ENCODE measurements at regions not wholly inside any gene's neighbourhood (a gene's known extent, or its start where the extent isn't known, plus 50 kb on each side); places are given as distances from the start of the nearest gene placed in this dataset.

GRCh38 chr1:90834354-90834885 lies 117.3 kb upstream of the BARHL2 start:
- H2AK5ac ChIP-seq (ENCODE audit: low read length): no peak overlapping the region
- H4K8ac ChIP-seq (ENCODE audit: low read depth, low read length): no peak overlapping the region
- peak; percentile 67 for DNase-seq
- H3K27ac ChIP-seq (ENCODE audit: low read depth, low read length): peak overlapping the region; percentile 3
- H3K36me3 ChIP-seq (ENCODE audit: control insufficient read depth, insufficient read depth, low read length): no peaks in the 10 kb centered on the region
- H3K79me2 ChIP-seq (ENCODE audit: control insufficient read depth, insufficient read depth, low read length): no peaks in the 10 kb centered on the region
- WGBS (ENCODE audit: extremely low coverage, insufficient coverage, low lambda C conversion rate): no CpG with 5 or more reads among the region's 23 CpGs
- no peak overlapping the region for H3K56ac ChIP-seq (ENCODE audit: low read length)
- peaks cover 10% of the 10 kb centered on the region for H3K4me1 ChIP-seq (ENCODE audit: control insufficient read depth, low read depth, low read length)
- H3K4ac ChIP-seq (ENCODE audit: low read depth, low read length): no peak overlapping the region
- H3K4me3 ChIP-seq (ENCODE audit: low read length): no peak overlapping the region
- no peak overlapping the region for H2BK15ac ChIP-seq (replicated peaks; ENCODE audit: low read depth)
- no peak overlapping the region for H3K18ac ChIP-seq (ENCODE audit: low read length)
- no peak overlapping the region for H3K23ac ChIP-seq (ENCODE audit: low read length)
- H3K9ac ChIP-seq (ENCODE audit: low read length): no peak overlapping the region
- no peak overlapping the region for H3K4me2 ChIP-seq (ENCODE audit: low read length)
- H4K5ac ChIP-seq (ENCODE audit: low read length): no peak overlapping the region
- no peak overlapping the region for H2BK120ac ChIP-seq (ENCODE audit: low read depth, low read length)
- peaks cover 43% of the 10 kb centered on the region for H3K27me3 ChIP-seq (ENCODE audit: insufficient read depth, low read length, poor library complexity)
- no peak overlapping the region for H2BK5ac ChIP-seq (ENCODE audit: low read length)
- no peaks in the 10 kb centered on the region for H3K79me1 ChIP-seq (ENCODE audit: low read length)

GRCh38 chr1:90833466-90834110 lies 116.5 kb upstream of the BARHL2 start:
- Histone ChIP-seq H3K4ac (ENCODE audit: low read depth, low read length) (no peak overlapping the region), H3K4me2 (ENCODE audit: low read length) (no peak overlapping the region), H3K36me3 (ENCODE audit: control insufficient read depth, insufficient read depth, low read length) (no peaks in the 10 kb centered on the region), H3K56ac (ENCODE audit: low read length) (peak overlapping the region; percentile 3), H3K4me3 (ENCODE audit: low read length) (no peak overlapping the region), H3K23ac (ENCODE audit: low read length) (no peak overlapping the region), H2BK15ac (replicated peaks; ENCODE audit: low read depth) (no peak overlapping the region), H2AK5ac (ENCODE audit: low read length) (no peak overlapping the region), H3K9ac (ENCODE audit: low read length) (no peak overlapping the region), H3K79me2 (ENCODE audit: control insufficient read depth, insufficient read depth, low read length) (no peaks in the 10 kb centered on the region), H2BK5ac (ENCODE audit: low read length) (peak overlapping the region; percentile 8), H3K27ac (ENCODE audit: low read depth, low read length) (peak overlapping the region; percentile 35), H4K5ac (ENCODE audit: low read length) (no peak overlapping the region), H3K18ac (ENCODE audit: low read length) (peak overlapping the region; percentile 78), H2BK120ac (ENCODE audit: low read depth, low read length) (no peak overlapping the region), H3K79me1 (ENCODE audit: low read length) (no peaks in the 10 kb centered on the region), H3K4me1 (ENCODE audit: control insufficient read depth, low read depth, low read length) (peaks cover 10% of the 10 kb centered on the region), H3K27me3 (ENCODE audit: insufficient read depth, low read length, poor library complexity) (peaks cover 38% of the 10 kb centered on the region), H4K8ac (ENCODE audit: low read depth, low read length) (no peak overlapping the region)
- peak; percentile 67 for DNase-seq
- no CpG with 5 or more reads among the region's 6 CpGs for WGBS (ENCODE audit: extremely low coverage, insufficient coverage, low lambda C conversion rate)

- H3K4ac ChIP-seq (ENCODE audit: low read depth, low read length): no peak overlapping the region
- no peaks in the 10 kb centered on the region for H3K79me1 ChIP-seq (ENCODE audit: low read length)
- H3K56ac ChIP-seq (ENCODE audit: low read length): no peak overlapping the region
- H3K4me3 ChIP-seq (ENCODE audit: low read length): no peak overlapping the region
- no peak overlapping the region for H3K4me2 ChIP-seq (ENCODE audit: low read length)
- DNase-seq: no peak
- H3K4me1 ChIP-seq (ENCODE audit: control insufficient read depth, low read depth, low read length): peaks cover 10% of the 10 kb centered on the region
- H2AK5ac ChIP-seq (ENCODE audit: low read length): no peak overlapping the region
- no peaks in the 10 kb centered on the region for H3K36me3 ChIP-seq (ENCODE audit: control insufficient read depth, insufficient read depth, low read length)
- no peaks in the 10 kb centered on the region for H3K79me2 ChIP-seq (ENCODE audit: control insufficient read depth, insufficient read depth, low read length)
- peaks cover 29% of the 10 kb centered on the region for H3K27me3 ChIP-seq (ENCODE audit: insufficient read depth, low read length, poor library complexity)
- no CpG with 5 or more reads among the region's 8 CpGs for WGBS (ENCODE audit: extremely low coverage, insufficient coverage, low lambda C conversion rate)
- H2BK5ac ChIP-seq (ENCODE audit: low read length): no peak overlapping the region
- H3K27ac ChIP-seq (ENCODE audit: low read depth, low read length): no peak overlapping the region
- H2BK15ac ChIP-seq (replicated peaks; ENCODE audit: low read depth): no peak overlapping the region
- no peak overlapping the region for H4K8ac ChIP-seq (ENCODE audit: low read depth, low read length)
- no peak overlapping the region for H2BK120ac ChIP-seq (ENCODE audit: low read depth, low read length)
- no peak overlapping the region for H3K18ac ChIP-seq (ENCODE audit: low read length)
- no peak overlapping the region for H4K5ac ChIP-seq (ENCODE audit: low read length)
- H3K9ac ChIP-seq (ENCODE audit: low read length): no peak overlapping the region
- no peak overlapping the region for H3K23ac ChIP-seq (ENCODE audit: low read length)
Observed at GRCh38 chr1:90831910-90832309, 114.8 kb upstream of the BARHL2 start.

- Histone ChIP-seq H3K23ac (ENCODE audit: low read length) (no peak overlapping the region), H2BK15ac (replicated peaks; ENCODE audit: low read depth) (no peak overlapping the region), H4K5ac (ENCODE audit: low read length) (no peak overlapping the region), H3K9ac (ENCODE audit: low read length) (no peak overlapping the region), H3K56ac (ENCODE audit: low read length) (no peak overlapping the region), H3K18ac (ENCODE audit: low read length) (no peak overlapping the region), H3K27me3 (ENCODE audit: insufficient read depth, low read length, poor library complexity) (peaks cover 6% of the 10 kb centered on the region), H3K4ac (ENCODE audit: low read depth, low read length) (no peak overlapping the region), H3K27ac (ENCODE audit: low read depth, low read length) (no peak overlapping the region), H3K79me2 (ENCODE audit: control insufficient read depth, insufficient read depth, low read length) (no peaks in the 10 kb centered on the region), H3K4me1 (ENCODE audit: control insufficient read depth, low read depth, low read length) (no peaks in the 10 kb centered on the region), H3K4me3 (ENCODE audit: low read length) (no peak overlapping the region), H4K8ac (ENCODE audit: low read depth, low read length) (no peak overlapping the region), H2BK5ac (ENCODE audit: low read length) (no peak overlapping the region), H3K36me3 (ENCODE audit: control insufficient read depth, insufficient read depth, low read length) (no peaks in the 10 kb centered on the region), H3K79me1 (ENCODE audit: low read length) (no peaks in the 10 kb centered on the region), H2BK120ac (ENCODE audit: low read depth, low read length) (no peak overlapping the region), H2AK5ac (ENCODE audit: low read length) (no peak overlapping the region), H3K4me2 (ENCODE audit: low read length) (no peak overlapping the region)
- DNase-seq: peak; percentile 67
- no CpG with 5 or more reads among the region's 1 CpG for WGBS (ENCODE audit: extremely low coverage, insufficient coverage, low lambda C conversion rate)
Observed at GRCh38 chr1:90826834-90827233, 109.7 kb upstream of the BARHL2 start.

- H2BK120ac ChIP-seq (ENCODE audit: low read depth, low read length): no peak overlapping the region
- no peaks in the 10 kb centered on the region for H3K79me1 ChIP-seq (ENCODE audit: low read length)
- H3K4me1 ChIP-seq (ENCODE audit: control insufficient read depth, low read depth, low read length): no peaks in the 10 kb centered on the region
- no peak overlapping the region for H3K56ac ChIP-seq (ENCODE audit: low read length)
- no peak overlapping the region for H2BK15ac ChIP-seq (replicated peaks; ENCODE audit: low read depth)
- no CpG with 5 or more reads among the region's 13 CpGs for WGBS (ENCODE audit: extremely low coverage, insufficient coverage, low lambda C conversion rate)
- no peak overlapping the region for H3K4me3 ChIP-seq (ENCODE audit: low read length)
- H4K8ac ChIP-seq (ENCODE audit: low read depth, low read length): no peak overlapping the region
- H3K4ac ChIP-seq (ENCODE audit: low read depth, low read length): no peak overlapping the region
- no peak overlapping the region for H3K9ac ChIP-seq (ENCODE audit: low read length)
- no peak overlapping the region for H2BK5ac ChIP-seq (ENCODE audit: low read length)
- H3K23ac ChIP-seq (ENCODE audit: low read length): no peak overlapping the region
- no peak overlapping the region for H4K5ac ChIP-seq (ENCODE audit: low read length)
- H3K36me3 ChIP-seq (ENCODE audit: control insufficient read depth, insufficient read depth, low read length): no peaks in the 10 kb centered on the region
- H2AK5ac ChIP-seq (ENCODE audit: low read length): no peak overlapping the region
- H3K18ac ChIP-seq (ENCODE audit: low read length): no peak overlapping the region
- no peak for DNase-seq
- H3K4me2 ChIP-seq (ENCODE audit: low read length): no peak overlapping the region
- no peak overlapping the region for H3K27ac ChIP-seq (ENCODE audit: low read depth, low read length)
- no peaks in the 10 kb centered on the region for H3K79me2 ChIP-seq (ENCODE audit: control insufficient read depth, insufficient read depth, low read length)
- H3K27me3 ChIP-seq (ENCODE audit: insufficient read depth, low read length, poor library complexity): peaks cover 2% of the 10 kb centered on the region
Observed at GRCh38 chr1:90826024-90826423, 108.9 kb upstream of the BARHL2 start.

GRCh38 chr1:90824551-90824950 lies 107.4 kb upstream of the BARHL2 start:
- Histone ChIP-seq H2AK5ac (ENCODE audit: low read length) (no peak overlapping the region), H3K9ac (ENCODE audit: low read length) (no peak overlapping the region), H3K56ac (ENCODE audit: low read length) (no peak overlapping the region), H3K27me3 (ENCODE audit: insufficient read depth, low read length, poor library complexity) (no peaks in the 10 kb centered on the region), H3K4me2 (ENCODE audit: low read length) (no peak overlapping the region), H3K18ac (ENCODE audit: low read length) (no peak overlapping the region), H3K27ac (ENCODE audit: low read depth, low read length) (no peak overlapping the region), H2BK5ac (ENCODE audit: low read length) (no peak overlapping the region), H3K79me1 (ENCODE audit: low read length) (no peaks in the 10 kb centered on the region), H4K8ac (ENCODE audit: low read depth, low read length) (no peak overlapping the region), H3K4me3 (ENCODE audit: low read length) (no peak overlapping the region), H3K4ac (ENCODE audit: low read depth, low read length) (no peak overlapping the region), H3K79me2 (ENCODE audit: control insufficient read depth, insufficient read depth, low read length) (no peaks in the 10 kb centered on the region), H3K4me1 (ENCODE audit: control insufficient read depth, low read depth, low read length) (no peaks in the 10 kb centered on the region), H2BK15ac (replicated peaks; ENCODE audit: low read depth) (no peak overlapping the region), H4K5ac (ENCODE audit: low read length) (no peak overlapping the region), H3K36me3 (ENCODE audit: control insufficient read depth, insufficient read depth, low read length) (no peaks in the 10 kb centered on the region), H2BK120ac (ENCODE audit: low read depth, low read length) (no peak overlapping the region), H3K23ac (ENCODE audit: low read length) (no peak overlapping the region)
- no peak for DNase-seq
- no CpG with 5 or more reads among the region's 3 CpGs for WGBS (ENCODE audit: extremely low coverage, insufficient coverage, low lambda C conversion rate)

Data from mesendoderm (in vitro differentiated cells).